NCI-H2227 (cell line): ENCODE measurements at regions not wholly inside any gene's neighbourhood (a gene's known extent, or its start where the extent isn't known, plus 50 kb on each side); places are given as distances from the start of the nearest gene placed in this dataset.

ENCODE experiments used
- DNase-seq: peaks from one replicate; lab custom pipeline; 2025; ENCODE audit not compliant: unreplicated experiment; lab: John Stamatoyannopoulos, UW

DNA sequence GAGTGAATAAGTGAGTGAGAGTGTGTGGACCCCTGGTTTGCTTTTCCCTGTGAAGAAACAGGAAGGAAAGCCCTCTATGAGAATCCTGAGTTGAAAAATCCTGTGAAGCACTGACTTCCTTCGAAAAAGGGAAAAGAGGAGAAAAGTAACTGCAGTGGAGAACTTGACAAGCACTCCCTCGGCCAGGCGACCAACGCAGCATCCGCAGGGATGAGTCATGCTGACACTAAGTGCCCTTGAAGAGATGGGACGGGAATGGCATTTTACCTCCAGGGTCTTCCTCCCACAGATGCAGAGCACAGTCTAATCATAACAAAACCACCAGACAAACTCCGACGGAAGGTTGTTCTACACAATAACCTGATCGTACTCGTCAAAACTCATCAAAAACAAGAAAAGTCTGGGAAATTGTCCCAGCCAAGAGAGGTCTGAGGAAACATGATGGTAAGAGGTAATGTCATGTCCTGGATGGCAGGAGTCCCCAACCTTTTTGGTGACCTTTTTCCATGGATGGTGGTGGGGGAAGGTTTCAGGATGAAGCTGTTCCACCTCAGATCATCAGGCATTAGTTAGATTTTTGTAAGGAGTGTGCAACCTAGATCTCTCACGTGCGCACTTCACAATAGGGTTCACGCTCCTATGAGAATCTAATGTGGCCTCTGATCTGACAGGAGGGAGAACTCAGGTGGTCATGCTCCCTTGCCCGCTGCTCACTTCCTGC, 132.2 kb upstream of the B3GAT1 start:
- no peak for DNase-seq

DNA sequence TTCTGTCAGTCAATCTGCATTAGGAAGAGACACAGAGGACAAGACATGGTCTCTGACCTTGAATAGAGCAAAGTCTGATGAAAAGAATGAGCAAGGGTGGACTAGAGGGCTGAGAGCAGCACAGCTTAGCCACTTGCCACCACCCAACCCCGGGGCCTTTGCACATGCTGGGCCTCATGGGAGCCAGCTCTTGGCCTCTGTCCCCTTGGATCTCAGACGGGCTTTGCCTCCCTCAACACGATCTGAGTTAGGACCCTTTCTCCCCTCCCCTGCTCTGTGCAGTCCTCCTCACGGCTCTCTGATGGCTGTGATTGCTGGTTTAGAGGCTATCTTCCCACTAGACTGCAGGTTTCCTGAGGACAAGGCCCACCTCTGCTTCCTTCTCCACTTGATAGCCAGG, 131.6 kb upstream of the B3GAT1 start:
- no peak for DNase-seq

DNA sequence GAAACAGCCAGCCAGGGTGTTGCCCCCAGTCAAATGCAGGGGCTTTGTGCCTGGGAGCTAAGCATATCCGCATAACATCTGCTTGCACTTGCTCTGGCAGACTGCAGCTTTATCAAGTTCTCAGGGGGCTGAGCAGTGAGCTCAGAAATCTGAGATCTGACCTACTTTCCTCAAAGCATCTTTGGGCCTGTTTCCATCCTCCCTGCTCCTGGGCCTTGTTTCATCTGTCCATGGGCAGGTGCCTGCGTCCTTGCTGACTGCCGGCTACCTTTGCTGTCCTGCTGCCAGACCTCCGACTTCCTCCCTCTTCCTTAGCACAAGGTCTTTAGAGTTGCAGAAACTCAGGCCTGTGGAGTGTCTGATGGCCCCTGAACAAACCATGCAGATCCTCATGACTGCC, 131.2 kb upstream of the B3GAT1 start:
- no peak for DNase-seq

DNA sequence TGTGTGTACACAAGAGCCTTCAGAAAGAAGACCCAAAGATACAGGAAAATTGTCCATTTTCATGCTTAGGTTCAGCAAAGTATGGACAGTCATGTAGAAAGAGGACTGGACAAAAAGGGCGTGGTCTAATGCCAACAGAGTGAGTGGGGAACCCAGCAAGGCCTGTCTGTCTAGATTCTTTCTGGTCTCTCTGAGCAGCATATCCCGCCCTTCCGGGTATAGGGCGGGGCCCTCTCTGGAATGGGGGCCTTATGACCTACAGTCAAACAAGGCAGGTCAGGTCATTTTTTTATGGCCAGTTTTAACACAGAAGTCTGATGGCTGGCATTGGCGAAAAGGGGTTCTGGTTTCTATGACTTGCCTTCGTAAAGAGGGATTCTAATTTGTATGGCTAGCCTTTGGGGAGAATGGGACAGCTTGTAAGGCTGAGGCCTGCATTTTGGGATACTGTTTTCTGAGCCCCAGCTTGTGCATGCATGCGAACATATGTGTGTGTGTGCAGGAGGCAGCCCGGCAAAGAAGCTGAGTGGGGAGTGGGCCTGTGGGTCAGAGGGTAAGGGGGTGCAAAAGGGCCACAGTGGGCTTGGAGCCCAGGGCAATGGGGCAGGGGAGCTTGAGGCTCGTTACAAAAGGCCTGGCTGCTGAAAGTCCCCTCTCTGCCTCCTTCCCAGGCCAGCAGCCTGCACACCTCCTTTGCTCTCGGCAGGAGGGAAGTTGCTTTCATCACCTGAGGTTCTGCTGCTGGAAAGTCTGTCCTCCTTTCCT, 130.5 kb upstream of the B3GAT1 start:
- no peak for DNase-seq

DNA sequence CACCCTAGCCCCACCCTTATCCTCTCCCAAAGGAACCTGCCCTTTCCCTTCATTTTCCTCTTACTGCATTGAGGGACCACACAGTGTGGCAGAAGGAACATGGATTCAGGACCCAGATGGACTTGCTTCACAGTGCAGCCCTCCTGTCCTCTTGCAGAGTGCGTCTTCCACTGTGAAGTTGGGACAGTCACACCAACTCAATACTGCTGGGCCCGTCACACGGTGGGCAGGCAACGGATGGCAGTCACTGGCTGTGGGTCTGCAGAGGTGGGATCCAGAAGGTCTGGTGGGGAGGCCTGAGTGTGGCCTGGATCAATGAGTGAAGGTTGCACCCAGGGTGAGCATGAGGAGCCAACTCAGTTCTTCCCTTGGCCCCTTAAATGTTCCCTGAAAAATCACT, 129.9 kb upstream of the B3GAT1 start:
- no peak for DNase-seq

DNA sequence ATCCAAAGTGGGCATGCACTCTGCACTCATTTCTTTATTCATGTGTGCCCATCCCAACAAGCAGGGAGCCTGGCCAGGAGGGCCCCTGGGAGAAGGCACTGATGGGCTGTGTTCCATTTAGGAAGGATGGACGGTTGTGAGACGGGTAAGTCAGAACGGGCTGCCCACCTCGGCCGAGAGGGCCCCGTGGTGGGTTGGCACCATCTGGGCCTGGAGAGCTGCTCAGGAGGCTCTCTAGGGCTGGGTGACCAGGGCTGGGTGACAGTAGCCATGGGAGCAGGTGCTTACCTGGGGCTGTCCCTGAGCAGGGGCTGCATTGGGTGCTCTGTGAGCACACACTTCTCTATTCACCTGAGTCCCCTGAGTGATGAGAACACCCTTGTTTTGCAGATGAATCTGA, 129.3 kb upstream of the B3GAT1 start:
- DNase-seq = no peak

DNA sequence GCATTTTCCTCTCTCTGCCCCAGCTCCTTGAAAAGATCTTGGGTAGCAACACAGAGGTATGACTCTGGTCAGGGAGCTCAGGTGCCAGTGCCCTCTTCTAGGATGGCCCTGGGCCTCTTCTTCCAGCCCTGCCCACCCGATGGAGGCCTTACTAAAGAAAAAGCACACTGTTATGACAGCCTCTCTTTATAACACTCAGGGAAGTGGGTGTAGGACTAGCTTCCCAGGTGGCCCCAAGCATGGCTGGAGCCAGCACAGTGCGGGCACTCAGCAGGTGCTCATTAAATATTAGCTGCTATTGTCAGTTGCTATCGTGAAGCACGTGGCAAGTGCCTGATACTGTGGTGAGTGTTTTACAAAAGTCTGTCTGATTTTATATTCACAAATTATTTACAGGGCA, 127.2 kb upstream of the B3GAT1 start:
- DNase-seq = no peak

DNA sequence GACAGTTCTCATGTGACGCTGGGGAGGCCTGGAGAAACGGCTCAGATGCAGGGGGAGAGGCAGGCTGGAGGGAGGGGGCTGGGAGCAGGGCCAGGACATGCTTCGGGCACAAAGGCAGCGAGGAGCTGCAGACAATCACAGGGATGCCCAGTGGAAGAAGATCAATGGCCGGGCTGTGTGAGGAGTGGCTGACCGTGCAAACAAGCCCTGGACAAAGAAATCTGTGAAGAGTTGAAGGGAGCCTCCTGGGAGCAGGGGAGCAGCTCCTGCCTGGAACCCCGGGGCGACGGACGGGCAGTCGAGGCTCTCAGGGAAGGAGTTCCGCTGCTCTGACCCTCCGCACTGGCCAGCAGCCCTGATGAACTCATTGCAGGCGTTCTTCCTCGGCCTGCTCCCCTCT, 126.7 kb upstream of the B3GAT1 start:
- no peak for DNase-seq

DNA sequence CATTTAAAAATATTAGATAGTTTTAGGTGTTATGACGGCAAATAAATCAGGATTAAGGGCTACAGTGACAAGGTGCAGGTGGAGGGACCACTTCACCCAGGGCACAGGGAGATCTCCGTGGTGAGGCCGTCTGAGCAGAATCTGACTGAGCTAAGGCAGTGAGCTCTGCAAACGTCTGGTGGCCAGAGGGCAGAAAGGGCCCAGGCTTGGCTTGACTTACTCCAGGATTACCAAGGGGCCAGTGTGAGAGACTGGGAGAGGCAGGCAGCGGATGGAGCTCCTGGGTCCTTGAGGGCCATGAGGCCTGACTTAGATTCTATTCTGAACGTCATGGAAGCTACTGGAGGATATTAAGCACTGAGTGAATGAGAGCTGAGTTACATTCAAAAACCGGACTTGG, 125.9 kb upstream of the B3GAT1 start:
- DNase-seq = no peak

DNA sequence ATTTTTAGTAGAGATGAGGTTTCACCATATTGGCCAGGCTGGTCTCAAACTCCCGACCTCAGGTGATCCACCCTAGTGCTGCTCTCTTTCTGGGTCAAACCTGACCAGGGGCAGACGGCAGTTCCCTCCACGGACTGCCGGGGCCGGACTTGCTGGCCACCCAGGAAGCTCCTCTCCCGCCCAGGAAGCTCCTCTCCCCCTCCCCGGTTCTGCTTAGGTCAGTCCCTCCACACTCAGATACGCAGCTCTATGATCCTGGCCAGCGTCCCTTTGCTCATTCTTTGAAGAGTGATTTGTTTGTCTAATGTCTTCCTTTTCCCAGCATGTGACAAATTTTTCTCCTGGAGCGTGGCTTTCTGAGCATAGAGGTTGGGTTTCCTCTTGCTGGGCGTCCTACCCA, 125.3 kb upstream of the B3GAT1 start:
- DNase-seq = no peak

DNA sequence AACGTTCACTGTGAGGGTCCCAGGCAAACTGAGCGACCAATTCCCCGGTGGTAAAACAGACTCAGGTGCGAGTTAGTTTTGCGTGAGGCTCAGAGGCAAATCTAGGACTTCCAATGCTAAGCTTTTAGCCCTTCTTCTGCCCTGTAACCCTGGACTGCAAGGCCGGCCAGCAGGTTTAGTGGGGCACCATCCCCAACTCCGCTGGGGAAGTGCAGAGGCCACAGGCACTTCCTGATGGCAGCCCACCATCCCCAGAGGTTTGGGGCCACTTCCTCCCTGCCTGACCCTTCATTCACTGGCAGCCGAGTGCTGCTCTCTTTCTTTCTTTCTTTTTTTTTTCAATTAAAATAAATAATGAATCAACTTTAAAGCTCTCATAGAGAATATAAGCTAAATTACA, 124.6 kb upstream of the B3GAT1 start:
- no peak for DNase-seq

DNA sequence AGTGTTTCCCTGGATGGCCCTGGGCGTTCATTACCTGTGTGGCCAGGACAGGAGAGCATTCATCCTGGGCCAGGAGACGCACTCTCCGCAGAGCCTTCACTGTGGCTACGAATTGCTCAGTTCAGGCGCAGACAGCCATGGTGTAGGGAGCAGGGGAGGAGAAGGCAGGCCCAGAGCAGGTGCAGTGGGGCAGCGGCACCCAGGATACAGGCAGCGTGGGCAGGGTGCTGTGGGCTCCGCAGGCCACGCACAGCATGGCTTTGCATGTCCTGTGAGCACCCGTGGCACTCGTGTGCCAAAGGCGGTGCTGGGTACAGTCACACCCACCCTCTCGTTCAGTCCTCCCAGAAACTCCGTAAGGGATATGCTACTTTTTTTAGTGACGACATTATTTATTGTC, 124.2 kb upstream of the B3GAT1 start:
- no peak for DNase-seq

DNA sequence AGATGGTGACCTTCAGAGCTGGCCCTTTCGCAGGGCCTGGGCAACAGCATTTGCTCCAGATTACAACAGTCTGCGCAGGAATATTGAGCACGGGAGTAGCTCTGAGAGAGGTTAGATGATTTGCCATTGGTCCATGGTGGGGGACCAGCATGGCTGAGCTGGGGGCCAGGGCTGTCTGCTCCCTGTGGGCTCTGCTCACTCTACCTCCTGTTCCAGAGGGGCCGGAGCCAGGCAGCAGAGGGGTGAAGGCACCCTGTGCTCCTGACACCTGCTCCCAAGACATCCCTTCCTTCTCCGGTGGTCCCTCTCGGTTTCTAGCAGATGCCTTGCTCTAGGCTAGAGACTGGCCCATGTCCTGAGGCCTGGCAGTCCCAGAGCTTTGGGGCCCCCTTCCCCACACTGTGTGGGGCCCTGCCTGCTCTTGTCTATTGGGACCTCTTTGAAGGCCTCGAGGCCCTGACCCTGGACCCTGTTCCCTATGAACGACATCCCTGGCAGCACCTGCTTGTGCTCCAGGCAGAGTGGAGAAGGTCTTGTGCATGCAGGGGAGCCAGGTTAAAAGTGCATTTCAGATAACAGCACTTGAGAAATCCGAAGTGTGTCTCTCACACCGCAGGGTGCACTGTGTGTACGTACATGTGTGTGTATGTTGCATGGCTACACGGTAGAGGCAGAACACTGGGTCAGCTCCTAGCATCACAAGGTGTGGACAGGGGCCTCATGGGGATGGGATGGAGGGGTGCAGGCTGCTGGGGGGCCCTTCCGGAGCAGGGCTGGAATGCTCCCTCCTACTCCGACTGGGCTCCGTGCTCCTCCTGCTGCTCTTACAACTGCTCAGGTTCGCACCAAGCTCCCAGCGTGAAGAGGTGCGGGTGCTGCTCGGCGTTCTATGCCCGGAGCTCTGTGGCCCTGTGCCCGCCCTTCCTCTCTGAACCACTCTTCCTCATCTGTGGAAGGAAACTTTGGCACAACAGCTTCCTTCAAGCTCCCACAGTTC, 123.3 kb upstream of the B3GAT1 start:
- no peak for DNase-seq

DNA sequence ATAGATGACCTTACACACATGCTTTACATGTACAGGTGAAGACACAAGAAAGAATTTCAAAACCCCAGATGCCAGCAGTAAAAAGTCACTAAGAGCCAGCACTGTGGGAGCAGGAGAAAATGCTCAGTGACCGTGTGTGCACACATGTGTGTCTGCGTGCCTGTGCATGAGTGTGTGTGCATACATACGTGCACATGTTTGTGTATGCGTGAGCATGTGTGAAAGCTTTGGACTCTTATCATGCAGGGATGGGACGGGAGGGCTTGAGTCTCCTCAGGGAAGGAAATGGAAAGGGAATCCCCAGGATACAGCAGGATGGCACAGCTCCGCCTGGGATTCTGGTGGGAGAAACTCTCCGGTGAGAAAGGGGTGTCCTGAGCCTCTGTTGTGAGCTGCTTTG, 121.5 kb upstream of the B3GAT1 start:
- no peak for DNase-seq

DNA sequence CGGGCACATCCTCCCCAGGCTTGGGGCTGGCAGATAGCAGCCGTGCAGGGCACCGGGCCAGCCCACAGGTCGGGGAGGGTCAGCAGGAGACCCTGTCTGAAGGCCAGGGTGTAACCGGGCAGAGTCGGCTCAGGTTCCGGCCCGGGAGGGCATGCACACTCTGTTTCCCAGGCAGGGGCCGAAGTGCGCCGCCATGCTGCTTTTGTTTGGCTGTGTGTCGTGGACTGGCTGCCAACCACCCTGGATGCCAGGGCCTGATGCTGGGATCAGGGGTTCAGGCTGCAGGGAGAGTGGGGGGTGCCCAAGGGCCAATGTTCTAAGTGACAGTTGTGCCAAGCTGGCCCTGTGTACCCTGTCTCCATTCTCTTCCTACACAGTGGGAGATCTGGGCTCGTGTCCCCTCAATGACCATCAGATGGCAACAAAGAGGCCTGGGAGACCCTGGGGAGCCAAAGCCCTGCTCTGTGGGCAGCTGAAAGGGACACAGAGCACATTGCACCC, 120.9 kb upstream of the B3GAT1 start:
- no peak for DNase-seq

DNA sequence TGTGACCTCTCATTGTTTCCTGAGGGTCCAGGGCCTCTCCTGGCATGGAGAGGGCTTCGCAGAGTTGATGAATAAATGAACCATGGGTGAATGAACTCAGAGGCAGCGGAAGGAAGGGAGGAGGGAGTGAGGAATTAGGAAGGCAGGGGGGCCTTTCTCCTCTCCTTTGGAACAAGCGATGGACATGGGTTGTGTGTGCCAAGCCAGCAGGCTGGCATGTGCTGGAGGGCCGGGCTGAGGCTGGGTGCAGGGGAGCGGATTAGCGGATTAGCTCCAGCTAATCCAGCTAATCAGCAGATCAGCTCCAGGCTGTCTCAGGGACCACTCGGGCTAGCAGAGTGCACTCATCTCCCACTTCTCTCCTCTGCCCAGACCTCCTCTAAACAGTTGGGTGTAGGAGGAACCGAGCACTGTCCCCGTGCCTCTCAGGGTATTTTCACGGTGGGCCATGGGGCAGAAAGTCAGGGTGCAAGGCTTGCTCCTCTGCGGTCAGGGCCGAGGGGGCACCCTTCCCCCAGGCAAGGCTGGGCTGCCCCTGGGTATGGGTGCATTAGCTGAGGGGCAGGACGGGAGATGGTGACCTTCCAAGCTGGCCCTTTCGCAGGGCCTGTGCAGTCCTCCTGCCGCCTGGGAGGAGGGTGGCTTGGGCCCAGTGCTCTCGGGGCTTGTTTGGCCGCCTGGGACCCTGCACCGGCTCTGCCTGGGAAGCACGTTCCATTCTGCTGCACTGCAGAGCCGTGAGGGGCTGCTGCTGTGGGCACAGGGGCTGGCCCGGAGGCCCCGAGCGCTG, 120.3 kb upstream of the B3GAT1 start:
- no peak for DNase-seq

DNA sequence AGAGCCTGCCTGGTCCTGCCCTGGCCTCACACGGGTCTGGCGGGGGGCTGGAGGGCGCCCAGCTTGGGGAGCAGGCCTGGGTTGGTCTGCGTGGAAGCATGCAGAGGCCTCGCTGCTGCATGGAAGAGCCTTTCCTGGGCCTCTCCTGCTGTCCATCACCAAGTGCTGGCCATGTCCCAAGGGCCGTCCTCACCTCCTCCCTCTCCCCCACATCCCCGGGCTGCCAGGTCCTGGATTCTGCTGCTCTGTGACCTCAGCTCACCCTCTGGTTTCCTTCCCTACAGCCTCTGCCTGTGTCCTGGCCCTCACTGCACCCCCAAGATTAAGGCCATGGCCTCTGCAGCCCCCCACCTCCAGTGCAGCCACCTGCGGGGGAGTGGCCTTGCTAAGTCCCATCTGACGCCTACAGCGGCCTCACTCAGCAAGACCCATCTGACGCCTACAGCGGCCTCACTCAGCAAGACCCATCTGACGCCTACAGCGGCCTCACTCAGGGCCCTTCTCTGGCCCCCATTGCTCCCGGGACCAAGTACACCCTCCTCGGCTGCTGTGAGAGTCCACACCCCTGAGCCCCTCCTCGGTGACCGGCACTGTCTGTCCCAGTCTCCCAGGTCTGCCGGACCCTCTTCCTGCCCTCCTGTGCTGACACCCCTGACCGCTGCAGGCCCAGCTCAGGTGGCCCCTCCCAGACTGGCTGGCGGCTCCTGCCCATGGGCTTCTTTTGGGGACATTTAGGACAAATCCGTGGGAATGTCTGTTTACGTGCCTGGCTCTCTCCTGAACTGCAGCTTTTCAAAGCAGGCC, 119.5 kb upstream of the B3GAT1 start:
- DNase-seq = no peak

DNA sequence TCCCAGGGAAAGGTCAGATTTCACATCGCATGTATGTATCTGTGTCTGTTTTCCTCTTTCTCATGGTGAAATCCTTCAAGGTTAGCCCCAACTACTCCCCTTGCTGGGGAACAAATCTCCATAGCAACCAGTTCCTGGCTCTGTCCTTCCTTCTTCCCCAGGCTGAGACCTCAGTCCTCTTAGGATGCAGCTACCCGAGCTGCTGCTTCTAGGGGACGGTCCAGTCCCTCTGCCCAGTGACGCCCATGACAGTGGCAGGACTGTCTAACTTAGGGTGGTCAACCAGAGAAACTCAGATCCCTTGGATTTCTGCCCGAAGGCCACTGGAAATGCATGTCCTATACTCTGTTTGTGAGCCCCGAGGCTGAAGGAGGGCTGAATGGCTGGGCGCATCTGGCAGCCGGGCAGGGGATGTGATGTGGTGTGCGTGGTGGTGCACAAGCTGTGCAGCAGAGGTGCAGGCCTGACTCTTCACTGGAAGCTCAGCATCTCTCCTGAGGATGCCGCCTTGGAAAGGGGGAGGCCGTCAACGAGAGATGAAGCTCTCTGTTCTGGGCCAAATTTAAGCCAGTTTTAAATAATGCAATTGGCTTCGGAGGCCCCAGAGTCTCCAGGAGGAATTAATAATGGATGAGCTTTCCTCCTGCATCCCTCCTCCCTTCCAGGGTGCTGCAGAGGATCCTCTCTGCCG, 118.7 kb upstream of the B3GAT1 start:
- DNase-seq = no peak
